Activated B cell treated with CpG ODN at 0.5 μM for 24 hours (primary cell): ENCODE measurements at regions not wholly inside any gene's neighbourhood (a gene's known extent, or its start where the extent isn't known, plus 50 kb on each side); places are given as distances from the start of the nearest gene placed in this dataset.
"Not testable (repeated sequence)": the region's sequence is repeated elsewhere in the genome, so short reads cannot be mapped to it uniquely, and the experiment has no call there.

Experiments
- ATAC-seq: fragments of 200-7000 bp; cut with Tn5 transposase; one replicate; pipeline ENCODE4 v1.10.0; 2021; ENCODE audit warnings: low read depth, mild to moderate bottlenecking, moderate library complexity
- CTCF ChIA-PET: fragments of 350-600 bp; sonication (Branson Sonifier 250); formaldehyde crosslinking; loops from one replicate; lab custom pipeline; 2021; ENCODE audit warnings: antibody characterized with exemption; lab: Charles Lee
- POLR2A ChIA-PET: fragments of 350-600 bp; sonication (Branson Sonifier 250); formaldehyde crosslinking; loops from one replicate; lab custom pipeline; 2021; ENCODE audit warnings: antibody characterized with exemption; lab: Charles Lee
- DNase-seq: peaks from one replicate; pipeline ENCODE4 v3.0.0; 2022
- H3K27ac Mint-ChIP-seq: one replicate; pipeline ENCODE4 v1.8.0; 2020; ENCODE audit warnings: mixed read lengths
- H3K27me3 Mint-ChIP-seq: one replicate; pipeline ENCODE4 v1.8.0; 2021; ENCODE audit warnings: mixed read lengths
- H3K36me3 Mint-ChIP-seq: one replicate; pipeline ENCODE4 v1.8.0; 2021; ENCODE audit warnings: low read depth, mixed read lengths
- H3K4me1 Mint-ChIP-seq: one replicate; pipeline ENCODE4 v1.8.0; 2021; ENCODE audit warnings: mixed read lengths
- H3K4me3 Mint-ChIP-seq: one replicate; pipeline ENCODE4 v1.8.0; 2020; ENCODE audit warnings: mild to moderate bottlenecking, mixed read lengths
- H3K9me3 Mint-ChIP-seq: one replicate; pipeline ENCODE4 v1.8.0; 2020; ENCODE audit warnings: mixed read lengths
- intact Hi-C: fragments of 100-400 bp; cut with micrococcal nuclease; formaldehyde crosslinking; loops from one replicate; pipeline ENCODE4 v1.15.1; 2024
- TF ChIP-seq, protein P1 (sequence below): fragments of 200-600 bp; IDR thresholded peaks from one replicate; pipeline ENCODE4 v1.8.0; 2022; ENCODE audit warnings: antibody characterized with exemption, mild to moderate bottlenecking

DNA sequence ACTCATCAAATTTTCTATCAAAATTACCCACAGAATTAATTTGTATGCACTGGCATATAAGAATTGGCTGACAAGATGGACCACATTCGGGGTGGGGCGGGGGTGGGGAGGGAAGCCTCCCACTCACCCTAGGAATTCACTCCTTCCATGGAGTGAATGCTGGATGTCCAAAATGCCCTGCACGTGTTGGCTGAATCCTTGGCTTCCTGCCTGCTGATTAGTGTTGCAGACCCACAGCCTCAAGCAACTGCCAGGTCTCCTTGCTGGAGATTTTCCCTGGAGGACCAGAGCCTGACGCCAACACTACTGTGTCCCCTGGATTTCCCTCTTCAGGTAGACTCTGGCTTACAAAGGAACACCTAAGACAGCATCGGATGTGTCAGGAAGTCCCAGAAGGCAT lies 575.7 kb upstream of the CDH11 start:
- ATAC-seq (no peak), DNase-seq (no peak)
- intact Hi-C loops = no loop called here
- Mint-ChIP-seq H3K9me3 (peaks cover 6% of the 10 kb centered on the region), H3K4me1 (no peaks in the 10 kb centered on the region), H3K27me3 (no peaks in the 10 kb centered on the region), H3K36me3 (no peaks in the 10 kb centered on the region), H3K4me3 (no peak overlapping the region), H3K27ac (no peak overlapping the region)
- CTCF ChIA-PET = no interaction called here
- TF ChIP-seq, protein P1, sequence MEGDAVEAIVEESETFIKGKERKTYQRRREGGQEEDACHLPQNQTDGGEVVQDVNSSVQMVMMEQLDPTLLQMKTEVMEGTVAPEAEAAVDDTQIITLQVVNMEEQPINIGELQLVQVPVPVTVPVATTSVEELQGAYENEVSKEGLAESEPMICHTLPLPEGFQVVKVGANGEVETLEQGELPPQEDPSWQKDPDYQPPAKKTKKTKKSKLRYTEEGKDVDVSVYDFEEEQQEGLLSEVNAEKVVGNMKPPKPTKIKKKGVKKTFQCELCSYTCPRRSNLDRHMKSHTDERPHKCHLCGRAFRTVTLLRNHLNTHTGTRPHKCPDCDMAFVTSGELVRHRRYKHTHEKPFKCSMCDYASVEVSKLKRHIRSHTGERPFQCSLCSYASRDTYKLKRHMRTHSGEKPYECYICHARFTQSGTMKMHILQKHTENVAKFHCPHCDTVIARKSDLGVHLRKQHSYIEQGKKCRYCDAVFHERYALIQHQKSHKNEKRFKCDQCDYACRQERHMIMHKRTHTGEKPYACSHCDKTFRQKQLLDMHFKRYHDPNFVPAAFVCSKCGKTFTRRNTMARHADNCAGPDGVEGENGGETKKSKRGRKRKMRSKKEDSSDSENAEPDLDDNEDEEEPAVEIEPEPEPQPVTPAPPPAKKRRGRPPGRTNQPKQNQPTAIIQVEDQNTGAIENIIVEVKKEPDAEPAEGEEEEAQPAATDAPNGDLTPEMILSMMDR = no peak
- POLR2A ChIA-PET = no interaction called here

DNA sequence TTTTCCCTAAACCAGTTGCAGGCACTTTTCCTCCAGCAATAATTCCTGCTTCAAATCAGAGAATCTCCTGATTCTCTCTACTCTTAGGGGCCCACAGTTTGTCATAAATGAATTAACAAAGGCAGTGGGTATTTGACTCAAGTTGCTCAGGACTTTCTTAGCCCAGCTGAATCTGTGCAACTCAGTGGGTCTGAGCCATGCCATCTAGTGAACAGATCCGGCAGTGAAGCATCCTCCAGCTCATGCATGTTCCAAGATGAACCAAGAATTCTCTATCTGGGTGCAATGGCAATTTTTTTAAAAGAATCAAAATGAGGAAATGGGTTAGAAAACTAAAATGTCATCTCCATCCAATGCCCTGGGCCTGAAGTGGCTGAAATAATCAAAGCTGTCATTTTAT lies 575.2 kb upstream of the CDH11 start:
- H3K27ac Mint-ChIP-seq = no peak overlapping the region
- H3K4me3 Mint-ChIP-seq = no peak overlapping the region
- CTCF ChIA-PET = no interaction called here
- H3K4me1 Mint-ChIP-seq = no peaks in the 10 kb centered on the region
- ATAC-seq (no peak), DNase-seq (no peak)
- peaks cover 6% of the 10 kb centered on the region for H3K9me3 Mint-ChIP-seq
- H3K27me3 Mint-ChIP-seq = no peaks in the 10 kb centered on the region
- POLR2A ChIA-PET = no interaction called here
- TF ChIP-seq, protein P1 = no peak
- H3K36me3 Mint-ChIP-seq = no peaks in the 10 kb centered on the region
- intact Hi-C loops = no loop called here

DNA sequence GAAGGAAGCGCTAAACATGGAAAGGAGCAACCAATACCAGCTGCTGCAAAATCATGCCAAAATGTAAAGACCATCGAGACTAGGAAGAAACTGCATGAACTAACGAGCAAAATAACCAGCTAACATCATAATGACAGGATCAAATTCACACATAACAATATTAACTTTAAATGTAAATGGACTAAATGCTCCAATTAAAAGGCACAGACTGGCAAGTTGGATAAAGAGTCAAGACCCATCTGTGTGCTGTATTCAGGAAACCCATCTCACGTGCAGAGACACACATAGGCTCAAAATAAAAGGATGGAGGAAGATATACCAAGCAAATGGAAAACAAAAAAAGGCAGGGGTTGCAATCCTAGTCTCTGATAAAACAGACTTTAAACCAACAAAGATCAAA lies 570.0 kb upstream of the CDH11 start:
- POLR2A ChIA-PET, ATAC-seq, H3K27me3 Mint-ChIP-seq, CTCF ChIA-PET, H3K9me3 Mint-ChIP-seq, intact Hi-C loops, H3K4me1 Mint-ChIP-seq, H3K4me3 Mint-ChIP-seq, H3K36me3 Mint-ChIP-seq, H3K27ac Mint-ChIP-seq, DNase-seq: not testable (repeated sequence)

DNA sequence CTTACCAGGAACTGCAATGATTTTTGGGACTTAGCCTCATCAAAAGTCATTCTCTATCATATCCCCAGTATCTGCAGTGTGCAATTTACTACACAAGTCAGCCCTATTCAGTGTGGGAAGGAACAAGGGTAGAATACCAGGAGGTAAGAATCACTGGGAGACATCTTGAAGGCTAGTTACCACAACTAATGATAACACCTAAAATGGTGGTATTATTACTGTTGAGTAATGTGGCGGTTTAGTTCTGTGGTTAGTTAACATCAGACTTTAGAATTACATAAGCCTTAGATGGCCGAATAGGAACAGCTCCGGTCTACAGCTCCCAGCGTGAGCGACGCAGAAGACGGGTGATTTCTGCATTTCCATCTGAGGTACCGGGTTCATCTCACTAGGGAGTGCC lies 567.9 kb upstream of the CDH11 start:
- Mint-ChIP-seq H3K27me3 (no peaks in the 10 kb centered on the region), H3K4me1 (no peaks in the 10 kb centered on the region), H3K9me3 (peaks cover 5% of the 10 kb centered on the region), H3K36me3 (no peaks in the 10 kb centered on the region), H3K27ac (no peak overlapping the region), H3K4me3 (no peak overlapping the region)
- no peak for DNase-seq
- ChIA-PET CTCF (no interaction called here), POLR2A (no interaction called here)
- no peak for ATAC-seq
- TF ChIP-seq, protein P1 = no peak
- intact Hi-C loops = no loop called here

DNA sequence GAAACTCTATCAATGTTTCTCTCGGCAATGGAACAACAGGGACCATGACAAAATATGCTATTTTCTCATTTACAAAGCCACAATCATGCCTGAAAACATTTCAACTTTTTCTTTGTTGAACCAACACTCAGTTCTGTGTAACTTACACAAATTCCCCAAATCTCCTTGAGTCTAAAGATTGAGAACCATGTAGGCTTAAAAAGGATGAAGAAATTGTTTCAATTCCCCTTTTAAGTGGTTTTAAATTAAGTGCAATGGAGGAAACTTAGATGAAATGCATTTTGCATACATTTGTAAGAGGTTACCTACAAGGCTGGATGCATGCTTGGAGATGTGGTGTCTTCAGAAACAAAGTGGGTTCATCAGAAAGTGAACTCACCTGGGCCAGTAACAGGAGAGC lies 566.4 kb upstream of the CDH11 start:
- POLR2A ChIA-PET = no interaction called here
- intact Hi-C loops = no loop called here
- TF ChIP-seq, protein P1 = no peak

DNA sequence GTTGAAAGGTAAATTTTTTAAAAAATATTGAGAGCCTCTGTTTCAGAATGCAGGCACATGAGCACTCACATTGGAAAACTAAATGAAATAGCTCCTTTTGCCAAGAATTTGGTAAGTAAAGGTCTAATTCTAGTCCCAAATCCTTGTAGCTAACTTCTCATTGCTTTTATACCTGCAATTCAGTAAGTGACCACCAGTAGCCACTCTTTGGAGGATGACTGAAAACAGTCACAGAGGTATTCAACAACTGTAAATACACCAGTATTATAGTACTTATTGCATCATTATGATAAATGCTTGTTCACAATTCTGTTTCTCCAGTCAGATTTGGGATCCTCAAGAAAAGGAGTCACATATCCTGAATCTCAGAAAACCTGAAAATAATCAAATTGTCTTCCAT lies 562.4 kb upstream of the CDH11 start:
- Mint-ChIP-seq H3K36me3 (no peaks in the 10 kb centered on the region), H3K9me3 (peaks cover 7% of the 10 kb centered on the region), H3K4me3 (no peak overlapping the region), H3K4me1 (no peaks in the 10 kb centered on the region), H3K27me3 (no peaks in the 10 kb centered on the region), H3K27ac (no peak overlapping the region)
- intact Hi-C loops = no loop called here
- ATAC-seq (no peak), DNase-seq (no peak)
- ChIA-PET POLR2A (no interaction called here), CTCF (no interaction called here)
- TF ChIP-seq, protein P1 = no peak

More for the DNA sequence above, 566.4 kb upstream of the CDH11 start:
- Mint-ChIP-seq H3K4me1 (no peaks in the 10 kb centered on the region), H3K4me3 (no peak overlapping the region), H3K36me3 (no peaks in the 10 kb centered on the region), H3K9me3 (peaks cover 6% of the 10 kb centered on the region), H3K27ac (no peak overlapping the region), H3K27me3 (no peaks in the 10 kb centered on the region)
- no peak for ATAC-seq
- no peak for DNase-seq
- CTCF ChIA-PET = no interaction called here
